B cell (primary cell): ENCODE measurements at regions not wholly inside any gene's neighbourhood (a gene's known extent, or its start where the extent isn't known, plus 50 kb on each side); places are given as distances from the start of the nearest gene placed in this dataset.

ENCODE experiments used
- CTCF ChIP-seq: fragments of 200-600 bp; IDR thresholded peaks from one replicate; pipeline ENCODE4 v1.8.0; 2022; ENCODE audit warnings: antibody characterized with exemption, mild to moderate bottlenecking
- EZH2 ChIP-seq: IDR thresholded peaks from 2 replicates; pipeline ENCODE4 v1.6.1; 2012; ENCODE audit warnings: borderline replicate concordance, low read depth, mild to moderate bottlenecking, moderate library complexity, low read length; ENCODE audit not compliant: insufficient read depth, poor library complexity, severe bottlenecking

DNA sequence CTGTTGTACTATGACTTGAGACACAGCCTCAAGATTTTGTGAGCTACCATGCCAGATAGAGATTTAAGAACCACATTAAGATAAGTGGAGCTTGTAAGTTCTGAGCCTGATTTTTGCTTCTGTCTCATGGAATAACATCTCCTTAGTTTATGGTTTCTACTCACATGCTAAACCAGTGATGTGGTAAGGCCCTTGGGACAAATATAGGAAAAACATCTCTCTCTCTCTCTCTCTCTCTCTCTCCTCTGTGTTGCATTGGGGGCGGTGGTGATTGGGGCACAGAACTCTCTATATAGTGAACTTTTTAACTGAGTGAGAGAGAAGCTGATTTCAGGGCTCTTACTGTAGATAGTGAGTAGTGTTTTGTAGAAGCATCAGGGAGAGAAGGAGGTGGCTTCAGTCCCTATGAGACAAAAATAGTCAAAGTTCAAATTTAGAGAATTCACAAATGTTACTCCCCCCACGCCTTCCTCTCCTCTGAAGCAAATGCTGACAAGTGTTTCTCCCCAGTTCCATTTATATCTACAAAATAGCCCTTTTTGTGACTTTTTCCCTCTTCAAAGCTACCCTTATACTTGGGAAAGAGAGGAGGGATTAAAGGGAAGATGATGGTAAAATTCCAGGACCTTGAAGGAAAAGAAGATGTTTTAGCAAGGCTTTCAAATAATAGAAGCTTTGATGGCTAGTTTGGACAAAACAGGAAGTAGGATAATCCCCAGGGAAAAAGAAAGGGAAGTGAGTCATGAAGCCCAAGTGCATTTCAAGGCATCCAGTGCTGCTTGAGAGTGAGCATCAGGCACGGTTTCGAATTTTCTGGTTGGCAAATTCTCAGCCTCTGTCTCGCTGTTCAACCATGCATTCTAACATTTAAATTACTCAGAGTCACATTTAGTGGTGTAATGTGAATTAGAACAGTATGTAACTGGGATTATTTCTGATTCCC, 134.3 kb upstream of the AP1S2 start:
- no peak for TF ChIP-seq CTCF
- no peak for TF ChIP-seq EZH2
